ENCODE measurements at regions not wholly inside any gene's neighbourhood (a gene's known extent, or its start where the extent isn't known, plus 50 kb on each side); places are given as distances from the start of the nearest gene placed in this dataset.

- TF ChIP-seq, protein P1, sequence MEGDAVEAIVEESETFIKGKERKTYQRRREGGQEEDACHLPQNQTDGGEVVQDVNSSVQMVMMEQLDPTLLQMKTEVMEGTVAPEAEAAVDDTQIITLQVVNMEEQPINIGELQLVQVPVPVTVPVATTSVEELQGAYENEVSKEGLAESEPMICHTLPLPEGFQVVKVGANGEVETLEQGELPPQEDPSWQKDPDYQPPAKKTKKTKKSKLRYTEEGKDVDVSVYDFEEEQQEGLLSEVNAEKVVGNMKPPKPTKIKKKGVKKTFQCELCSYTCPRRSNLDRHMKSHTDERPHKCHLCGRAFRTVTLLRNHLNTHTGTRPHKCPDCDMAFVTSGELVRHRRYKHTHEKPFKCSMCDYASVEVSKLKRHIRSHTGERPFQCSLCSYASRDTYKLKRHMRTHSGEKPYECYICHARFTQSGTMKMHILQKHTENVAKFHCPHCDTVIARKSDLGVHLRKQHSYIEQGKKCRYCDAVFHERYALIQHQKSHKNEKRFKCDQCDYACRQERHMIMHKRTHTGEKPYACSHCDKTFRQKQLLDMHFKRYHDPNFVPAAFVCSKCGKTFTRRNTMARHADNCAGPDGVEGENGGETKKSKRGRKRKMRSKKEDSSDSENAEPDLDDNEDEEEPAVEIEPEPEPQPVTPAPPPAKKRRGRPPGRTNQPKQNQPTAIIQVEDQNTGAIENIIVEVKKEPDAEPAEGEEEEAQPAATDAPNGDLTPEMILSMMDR (IDR thresholded peaks at IDR 0.05), result no peak
- no peak for TF ChIP-seq POLR2A (IDR thresholded peaks at IDR 0.05)
Measured at GRCh38 chr3:124277144-124277890, 285.4 kb upstream of the ROPN1 start.

All from right lobe of liver (tissue), 4 donors.